ENCODE measurements at regions not wholly inside any gene's neighbourhood (a gene's known extent, or its start where the extent isn't known, plus 50 kb on each side); places are given as distances from the start of the nearest gene placed in this dataset.

GRCh38 chr7:21029006-21029405 is 242.3 kb upstream of the SP8 start:
- DNase-seq (ENCODE audit: low read depth), result no peak

DNA sequence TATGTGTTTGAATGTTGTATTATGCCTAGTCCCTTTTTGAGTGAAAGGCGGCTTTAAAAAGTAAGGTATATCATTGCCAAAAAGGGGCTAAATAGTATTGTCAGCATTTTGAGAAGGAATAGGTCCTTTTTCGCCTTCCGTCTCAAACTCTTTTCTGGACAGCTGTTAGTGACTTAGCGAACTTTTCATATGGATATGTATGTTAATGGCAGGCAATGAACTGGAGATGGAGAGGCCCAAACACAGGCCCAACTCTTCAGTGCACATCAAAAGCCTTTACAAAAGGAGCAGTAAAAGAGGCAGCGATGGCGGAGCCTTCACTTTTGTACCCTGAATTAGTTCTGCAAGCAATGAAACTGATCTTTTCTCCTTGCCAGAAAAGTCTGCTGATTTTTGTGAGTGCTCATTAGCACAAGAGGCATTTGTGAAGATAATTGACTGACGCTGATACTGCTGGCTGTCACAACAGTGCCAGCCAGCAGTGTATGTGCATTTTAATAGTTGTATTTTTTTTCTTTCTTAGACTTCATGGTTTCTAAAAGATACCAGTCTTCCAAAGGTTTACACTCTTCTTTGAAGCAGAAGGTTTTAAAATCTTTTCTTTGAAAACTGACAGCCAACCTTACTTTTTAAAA is 243.7 kb upstream of the SP8 start:
- DNase-seq (ENCODE audit: low read depth), result no peak

DNA sequence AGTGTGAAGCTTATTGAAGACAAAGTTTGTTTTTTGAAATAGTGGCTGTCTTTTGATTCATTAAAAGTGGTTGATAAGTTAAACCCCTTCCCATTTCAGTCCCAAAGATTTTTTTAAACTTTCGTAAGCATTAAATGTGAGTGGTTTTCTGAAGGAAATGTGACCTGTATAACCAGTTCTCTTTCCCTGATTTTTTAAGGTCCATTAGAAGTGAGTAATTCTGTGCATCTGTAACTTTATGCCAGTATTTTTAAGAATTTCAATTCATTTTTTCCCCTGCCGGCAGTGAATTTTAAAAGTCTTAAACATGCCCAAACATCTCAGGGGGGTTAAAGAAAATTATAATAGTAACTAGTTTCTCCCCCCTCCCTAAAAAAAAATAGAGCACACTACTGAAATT is 254.6 kb upstream of the SP8 start:
- no peak for DNase-seq (ENCODE audit: low read depth)

DNA sequence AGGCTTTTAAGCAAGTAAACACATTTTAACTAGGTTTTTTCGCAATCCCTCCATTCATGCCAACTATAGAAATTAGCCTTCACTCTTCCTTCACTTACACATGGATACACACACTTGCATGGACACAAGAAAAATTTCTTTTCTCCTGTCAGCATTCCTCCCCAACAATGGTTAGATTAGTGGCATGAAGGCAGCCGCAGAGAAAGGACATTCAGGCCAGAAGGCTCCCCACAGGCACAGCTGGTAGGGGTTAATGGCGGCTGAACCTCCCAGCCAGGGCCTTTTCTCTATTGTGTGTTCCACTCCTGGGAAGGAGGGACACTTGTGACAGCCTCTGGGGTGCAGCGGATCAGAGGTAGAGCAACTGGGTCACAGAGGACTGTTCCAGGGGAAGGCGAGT is 255.0 kb upstream of the SP8 start:
- no peak for DNase-seq (ENCODE audit: low read depth)

- no peak for DNase-seq (ENCODE audit: low read depth)
Measured at GRCh38 chr7:21044384-21044783, 257.7 kb upstream of the SP8 start.

GRCh38 chr7:21044913-21045568 is 258.4 kb upstream of the SP8 start:
- no peak for DNase-seq (ENCODE audit: low read depth)

GRCh38 chr7:21051865-21052264 is 265.2 kb upstream of the SP8 start:
- DNase-seq (ENCODE audit: low read depth), result no peak

DNA sequence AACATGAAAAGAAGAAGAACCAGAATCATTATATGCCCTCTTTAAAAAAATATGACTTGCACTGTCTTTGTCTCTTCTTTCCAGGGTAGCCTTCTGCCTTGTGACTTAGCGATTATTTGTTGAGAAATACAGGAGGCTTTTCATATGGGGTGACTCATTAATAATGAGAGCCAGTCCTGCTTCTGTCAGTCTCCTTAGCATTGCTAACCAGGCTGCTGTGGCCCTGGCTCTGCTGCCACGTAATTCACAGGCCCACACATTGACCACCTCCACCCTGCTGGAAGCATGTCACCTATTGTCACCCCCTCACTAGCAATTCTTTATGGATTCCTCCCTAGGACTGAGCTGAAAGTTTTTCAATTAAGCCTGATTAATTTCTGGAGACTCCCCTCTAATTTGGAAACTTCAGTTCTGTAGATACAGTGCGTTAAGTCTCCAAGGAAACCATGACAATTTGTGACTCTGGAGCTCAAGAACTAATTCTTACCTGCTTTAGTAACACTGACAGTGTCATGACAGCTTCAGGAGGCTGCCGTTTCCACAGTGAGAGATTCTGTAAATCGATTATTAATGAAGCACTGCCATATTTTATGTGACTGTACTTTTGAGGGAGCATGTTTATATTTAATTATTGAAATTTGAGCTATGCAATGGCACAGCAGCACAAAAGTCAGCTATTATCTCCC is 267.9 kb upstream of the SP8 start:
- DNase-seq (ENCODE audit: low read depth), result no peak

GRCh38 chr7:21059069-21059468 is 272.4 kb upstream of the SP8 start:
- no peak for DNase-seq (ENCODE audit: low read depth)

- DNase-seq (ENCODE audit: low read depth), result no peak
Measured at GRCh38 chr7:21063106-21063505, 276.4 kb upstream of the SP8 start.

GRCh38 chr7:21064698-21065648 is 278.3 kb upstream of the SP8 start:
- DNase-seq (ENCODE audit: low read depth), result no peak

GRCh38 chr7:21066221-21066620 is 279.5 kb upstream of the SP8 start:
- DNase-seq (ENCODE audit: low read depth), result no peak

DNA sequence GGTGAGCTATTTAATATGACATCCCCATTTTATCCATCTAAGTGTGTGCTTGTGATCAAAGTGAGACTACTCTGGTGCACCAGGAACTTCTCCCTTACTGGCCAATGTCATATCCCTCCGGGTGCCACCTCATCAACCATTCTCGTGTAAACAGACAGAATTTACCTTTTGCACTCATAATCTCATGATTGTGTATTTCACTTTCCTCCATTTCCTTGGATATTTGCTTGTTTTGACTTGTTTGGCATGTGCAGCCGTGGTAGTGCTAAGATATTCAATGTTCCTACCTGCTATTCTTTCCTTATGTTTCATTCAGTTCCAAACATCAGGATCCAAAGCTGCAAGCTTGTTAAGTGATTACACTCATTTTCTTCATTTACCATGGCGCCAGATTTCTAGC is 280.5 kb upstream of the SP8 start:
- no peak for DNase-seq (ENCODE audit: low read depth)

DNA sequence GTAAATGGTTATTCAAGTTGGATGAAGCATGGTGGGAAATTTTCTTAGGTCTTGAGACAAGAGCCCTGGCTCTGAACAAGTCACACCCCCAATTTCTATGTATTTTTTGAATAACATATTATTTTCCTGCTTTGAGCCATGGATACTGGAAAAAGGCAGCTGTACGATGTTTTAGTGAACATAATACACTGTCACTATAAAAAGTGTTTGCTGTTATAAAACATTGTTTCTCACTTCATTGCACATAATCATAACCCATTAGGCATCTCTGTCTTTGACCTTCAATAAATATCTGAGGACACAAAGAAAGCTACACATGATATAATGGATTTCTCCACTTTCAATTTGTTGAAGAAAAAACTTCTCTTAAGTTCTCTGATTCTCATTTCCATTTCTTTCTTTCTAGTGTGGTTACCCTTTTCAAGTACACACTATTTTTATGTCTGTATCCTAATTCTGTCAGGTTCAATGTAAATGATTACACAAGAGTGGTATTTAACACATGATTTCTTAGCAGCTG is 283.9 kb upstream of the SP8 start:
- DNase-seq (ENCODE audit: low read depth), result no peak

DNA sequence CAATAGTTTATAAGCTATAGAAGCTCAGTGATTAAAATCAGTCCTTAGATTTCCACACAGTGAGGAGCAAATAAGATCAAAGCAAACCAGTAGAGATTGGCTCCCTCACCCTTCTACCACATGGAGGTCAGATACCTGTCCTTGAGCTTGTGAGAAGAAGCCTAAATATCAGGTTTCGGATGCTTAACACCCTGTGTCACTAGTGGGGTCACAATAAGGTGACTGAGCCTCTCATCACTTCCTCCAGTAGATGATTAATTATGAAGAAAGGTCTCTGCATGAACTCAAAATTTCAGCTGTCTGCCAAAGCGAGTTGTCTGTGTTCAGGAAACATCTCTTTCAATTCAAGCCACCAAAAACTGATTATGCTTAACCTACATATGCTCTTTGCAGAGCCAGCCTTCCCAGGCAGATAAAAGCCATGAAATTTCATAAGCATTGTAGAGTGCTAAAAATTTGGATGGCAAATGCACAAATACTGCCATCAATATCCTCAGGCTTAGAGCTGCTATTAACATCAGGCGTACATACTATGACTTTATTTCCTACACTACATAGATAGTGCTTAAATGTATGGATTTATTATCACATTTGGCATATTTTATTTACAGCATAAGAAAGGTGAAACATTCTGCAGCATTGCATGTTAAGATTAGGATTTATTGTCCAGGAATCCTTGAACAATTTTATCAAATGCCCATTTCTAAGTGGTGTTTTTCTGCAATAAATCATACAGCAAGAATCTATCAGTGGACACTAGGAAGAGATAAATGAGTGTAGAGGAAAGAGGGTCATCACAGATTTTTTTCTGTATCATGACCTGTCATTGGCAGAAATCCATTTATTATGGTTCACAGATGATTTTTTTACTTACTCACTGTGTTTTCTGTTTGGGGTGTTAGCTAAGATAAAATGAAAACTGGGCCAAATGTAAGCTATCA is 285.1 kb upstream of the SP8 start:
- no peak for DNase-seq (ENCODE audit: low read depth)

DNA sequence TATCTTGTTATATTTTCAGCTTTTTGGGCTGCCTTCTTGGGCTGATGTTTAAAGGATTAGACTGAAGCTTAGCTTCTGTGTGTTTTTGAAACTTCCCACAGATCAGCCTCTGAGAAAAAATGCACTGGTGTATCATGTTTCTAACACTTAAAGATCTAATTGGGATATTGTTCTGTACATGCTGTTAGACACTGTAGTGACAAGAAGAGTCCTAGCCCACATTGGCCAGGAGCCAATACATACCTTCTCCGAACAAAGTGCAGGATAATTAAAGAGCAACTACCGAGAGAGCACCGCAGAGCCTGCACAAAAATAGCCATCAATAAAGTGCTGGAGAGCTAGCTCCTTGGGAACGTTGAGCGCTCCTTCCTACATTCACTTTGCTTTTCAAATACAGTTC is 289.4 kb upstream of the SP8 start:
- no peak for DNase-seq (ENCODE audit: low read depth)

- DNase-seq (ENCODE audit: low read depth), result no peak
Measured at GRCh38 chr7:21076574-21076973, 289.9 kb upstream of the SP8 start.

- DNase-seq (ENCODE audit: low read depth), result no peak
Measured at GRCh38 chr7:21077602-21078001, 290.9 kb upstream of the SP8 start.

GRCh38 chr7:21084286-21084685 is 297.6 kb upstream of the SP8 start:
- no peak for DNase-seq (ENCODE audit: low read depth)

DNA sequence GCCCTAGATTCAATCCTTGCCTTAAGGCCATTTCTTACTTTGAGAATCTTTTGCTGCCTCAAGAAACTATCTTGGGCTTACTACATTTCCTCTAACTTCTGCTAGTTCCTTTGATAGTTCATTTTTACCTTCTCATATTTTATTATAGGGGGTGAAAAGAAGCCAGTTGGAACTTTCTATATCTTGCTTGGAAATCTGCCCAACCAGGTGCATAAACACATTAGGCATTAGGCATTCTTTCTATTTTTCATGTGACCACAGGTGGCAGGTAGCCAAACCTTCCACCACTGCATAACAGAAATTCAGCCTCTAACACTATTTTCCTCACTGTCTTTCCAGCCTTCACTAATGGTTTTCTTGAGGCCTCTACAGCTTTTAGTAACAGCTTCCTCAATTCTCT is 300.0 kb upstream of the SP8 start:
- DNase-seq (ENCODE audit: low read depth), result no peak

- DNase-seq (ENCODE audit: low read depth), result no peak
Measured at GRCh38 chr7:21089653-21090052, 303.0 kb upstream of the SP8 start.
